ENCODE measurements at regions not wholly inside any gene's neighbourhood (a gene's known extent, or its start where the extent isn't known, plus 50 kb on each side); places are given as distances from the start of the nearest gene placed in this dataset.
"Not testable (repeated sequence)": the region's sequence is repeated elsewhere in the genome, so short reads cannot be mapped to it uniquely, and the experiment has no call there.

GRCh38 chr20:30811885-30812671, 445.4 kb upstream of the DEFB115 start:
- DNase-seq: peak; percentile 35
- Mint-ChIP-seq H3K27me3 (ENCODE audit: unreplicated experiment) (peaks cover 9% of the 10 kb centered on the region), H3K4me3 (ENCODE audit: unreplicated experiment) (no peak overlapping the region), H3K36me3 (ENCODE audit: unreplicated experiment) (peaks cover 9% of the 10 kb centered on the region), H3K9me3 (ENCODE audit: unreplicated experiment) (peaks cover 14% of the 10 kb centered on the region), H3K27ac (ENCODE audit: unreplicated experiment) (no peak overlapping the region), H3K4me1 (ENCODE audit: low read depth, unreplicated experiment) (no peaks in the 10 kb centered on the region)
- no peak for TF ChIP-seq CTCF (IDR thresholded peaks at IDR 0.05; ENCODE audit: partially characterized antibody, unreplicated experiment)

GRCh38 chr20:30812739-30813411, 444.6 kb upstream of the DEFB115 start:
- Mint-ChIP-seq H3K27me3 (ENCODE audit: unreplicated experiment) (peaks cover 9% of the 10 kb centered on the region), H3K4me3 (ENCODE audit: unreplicated experiment) (no peak overlapping the region), H3K9me3 (ENCODE audit: unreplicated experiment) (peaks cover 14% of the 10 kb centered on the region), H3K4me1 (ENCODE audit: low read depth, unreplicated experiment) (no peaks in the 10 kb centered on the region), H3K27ac (ENCODE audit: unreplicated experiment) (no peak overlapping the region), H3K36me3 (ENCODE audit: unreplicated experiment) (peaks cover 9% of the 10 kb centered on the region)
- no peak for TF ChIP-seq CTCF (IDR thresholded peaks at IDR 0.05; ENCODE audit: partially characterized antibody, unreplicated experiment)
- no peak for DNase-seq

- not testable (repeated sequence) for DNase-seq; H3K27ac Mint-ChIP-seq (ENCODE audit: unreplicated experiment); H3K4me1 Mint-ChIP-seq (ENCODE audit: low read depth, unreplicated experiment); H3K36me3 Mint-ChIP-seq (ENCODE audit: unreplicated experiment); H3K4me3 Mint-ChIP-seq (ENCODE audit: unreplicated experiment); H3K27me3 Mint-ChIP-seq (ENCODE audit: unreplicated experiment)
- H3K9me3 Mint-ChIP-seq (ENCODE audit: unreplicated experiment): peaks cover 14% of the 10 kb centered on the region
Observed at GRCh38 chr20:30813412-30814311, 443.8 kb upstream of the DEFB115 start.

- not testable (repeated sequence) for H3K4me1 Mint-ChIP-seq (ENCODE audit: low read depth, unreplicated experiment); H3K4me3 Mint-ChIP-seq (ENCODE audit: unreplicated experiment); H3K36me3 Mint-ChIP-seq (ENCODE audit: unreplicated experiment); DNase-seq; H3K27me3 Mint-ChIP-seq (ENCODE audit: unreplicated experiment)
- H3K9me3 Mint-ChIP-seq (ENCODE audit: unreplicated experiment): peaks cover 14% of the 10 kb centered on the region
- peak overlapping the region; percentile 2 for H3K27ac Mint-ChIP-seq (ENCODE audit: unreplicated experiment)
Observed at GRCh38 chr20:30814312-30814639, 443.2 kb upstream of the DEFB115 start.

GRCh38 chr20:30815027-30815576, 442.4 kb upstream of the DEFB115 start:
- H3K4me1 Mint-ChIP-seq (ENCODE audit: low read depth, unreplicated experiment); H3K27ac Mint-ChIP-seq (ENCODE audit: unreplicated experiment); H3K4me3 Mint-ChIP-seq (ENCODE audit: unreplicated experiment); H3K36me3 Mint-ChIP-seq (ENCODE audit: unreplicated experiment); H3K27me3 Mint-ChIP-seq (ENCODE audit: unreplicated experiment); DNase-seq: not testable (repeated sequence)
- H3K9me3 Mint-ChIP-seq (ENCODE audit: unreplicated experiment): peaks cover 14% of the 10 kb centered on the region

GRCh38 chr20:30815577-30816181, 441.8 kb upstream of the DEFB115 start:
- TF ChIP-seq CTCF (IDR thresholded peaks at IDR 0.05; ENCODE audit: partially characterized antibody, unreplicated experiment): no peak
- H3K9me3 Mint-ChIP-seq (ENCODE audit: unreplicated experiment): peaks cover 14% of the 10 kb centered on the region
- H3K4me3 Mint-ChIP-seq (ENCODE audit: unreplicated experiment): no peak overlapping the region
- peaks cover 9% of the 10 kb centered on the region for H3K36me3 Mint-ChIP-seq (ENCODE audit: unreplicated experiment)
- H3K4me1 Mint-ChIP-seq (ENCODE audit: low read depth, unreplicated experiment): no peaks in the 10 kb centered on the region
- peaks cover 9% of the 10 kb centered on the region for H3K27me3 Mint-ChIP-seq (ENCODE audit: unreplicated experiment)
- H3K27ac Mint-ChIP-seq (ENCODE audit: unreplicated experiment): no peak overlapping the region
- DNase-seq: no peak
